Ovary (tissue), 7 donors: ENCODE measurements at regions not wholly inside any gene's neighbourhood (a gene's known extent, or its start where the extent isn't known, plus 50 kb on each side); places are given as distances from the start of the nearest gene placed in this dataset.

Experiments
- DNase-seq, 5 donors: peaks; one replicate each; pipeline ENCODE4 v3.0.0-alpha.2; 2019 to 2020
- H3K27ac ChIP-seq, 2 donors: fragments of 200-600 bp; one replicate each; pipeline versions ENCODE4 v1.5.1 to v1.8.0; 2019 to 2022
- H3K27me3 ChIP-seq: fragments of 200-600 bp; one replicate; pipeline ENCODE4 v1.8.0; 2022
- H3K36me3 ChIP-seq: fragments of 200-600 bp; sonication (generic); one replicate; pipeline ENCODE4 v1.5.1; 2019
- H3K4me1 ChIP-seq: one replicate; pipeline ENCODE4 v1.8.1; 2013; ENCODE audit warnings: mild to moderate bottlenecking, moderate library complexity; ENCODE audit not compliant: insufficient read depth
- H3K4me3 ChIP-seq: fragments of 200-600 bp; sonication (generic); one replicate; pipeline ENCODE4 v1.5.1; 2017
- H3K9me3 ChIP-seq, 2 donors: fragments of 200-600 bp in 1 of 2; sonication (generic) in 1 of 2; one replicate each; pipeline versions ENCODE4 v1.5.1 to v1.8.1; 2013 to 2019; ENCODE audit warnings: mild to moderate bottlenecking in 1 of 2, moderate library complexity in 1 of 2
- CTCF ChIP-seq, 3 donors: fragments of 450-650 bp in 2 of 3; fragments of 200-600 bp in 1 of 3; IDR thresholded peaks; one replicate each; pipeline versions ENCODE4 v1.5.1 to v1.8.0; 2016 to 2022; ENCODE audit warnings: antibody characterized with exemption in 3 of 3, mild to moderate bottlenecking in 1 of 3
- EP300 ChIP-seq: sonication (generic); formaldehyde crosslinking; IDR thresholded peaks from one replicate; pipeline ENCODE4 v1.6.1; 2017; ENCODE audit warnings: antibody characterized with exemption
- POLR2A ChIP-seq: fragments of 450-650 bp; IDR thresholded peaks from one replicate; pipeline ENCODE4 v1.6.1; 2017; ENCODE audit warnings: antibody characterized with exemption, mild to moderate bottlenecking, moderate library complexity
- WGBS, 3 donors: extraction: QIAGEN DNeasy Blood & Tissue Kit in 1 of 3; methylation state at CpG; one replicate each; pipeline versions ENCODE4 v1.1.5 to v1.1.7; 2013 to 2017; 5-methylcytosine and 5-hydroxymethylcytosine counted together
- intact Hi-C, 4 donors: fragments of 100-400 bp; cut with DNase I; formaldehyde crosslinking; loops; one replicate each; pipeline versions ENCODE4 v1.11.0 to v1.15.1; 2022 to 2023
- donor health status: DM: no; HTN: no; CAD: no; lungs with moderate emphysema.
- donor health status: DM: no; HTN: no; CAD: no.
- donor health status: Bipolar disorder and iron deficiency.
- donor health status: DM: no; HTN: no; CAD: no.
- donor health status: DM: yes; HTN: yes; CAD: no.

GRCh38 chr17:27379888-27380533 lies 76.2 kb upstream of the KSR1 start:
- peak; percentile 46 to 72 (median 56) for DNase-seq
- Histone ChIP-seq H3K27me3 (no peaks in the 10 kb centered on the region), H3K36me3 (no peaks in the 10 kb centered on the region), H3K9me3 (no peaks in the 10 kb centered on the region), H3K4me3 (peak overlapping the region; percentile 30), H3K4me1 (peaks cover 7% of the 10 kb centered on the region), H3K27ac (no peak overlapping the region)
- TF ChIP-seq CTCF (IDR thresholded peaks at IDR 0.05) (no peak), EP300 (no peak), POLR2A (no peak)
- intact Hi-C loops, result no loop called here
- 7 to 12% (median 7%) methylated on average over 21 of the region's 21 CpGs for WGBS, 3 donors

GRCh38 chr17:27380551-27380950 lies 75.7 kb upstream of the KSR1 start:
- TF ChIP-seq POLR2A (no peak), CTCF (IDR thresholded peaks at IDR 0.05) (no peak), EP300 (no peak)
- Histone ChIP-seq H3K36me3 (no peaks in the 10 kb centered on the region), H3K4me3 (peak overlapping the region; percentile 30), H3K4me1 (peaks cover 7% of the 10 kb centered on the region), H3K27ac (no peak overlapping the region), H3K9me3 (no peaks in the 10 kb centered on the region), H3K27me3 (no peaks in the 10 kb centered on the region)
- intact Hi-C loops, result no loop called here
- no peak for DNase-seq
- 45 to 61% (median 58%) methylated on average over 10 of the region's 10 CpGs for WGBS, 3 donors

- intact Hi-C loops, result no loop called here
- Histone ChIP-seq H3K4me1 (peaks cover 7% of the 10 kb centered on the region), H3K27me3 (no peaks in the 10 kb centered on the region), H3K36me3 (no peaks in the 10 kb centered on the region), H3K27ac (no peak overlapping the region), H3K9me3 (no peaks in the 10 kb centered on the region), H3K4me3 (no peak overlapping the region)
- DNase-seq, result peak; percentile 31 to 74 (median 50)
- TF ChIP-seq POLR2A (no peak), EP300 (no peak), CTCF (IDR thresholded peaks at IDR 0.05) (peak in 2 of 3 donors; percentile 10 to 20)
- WGBS, 3 donors, result 56 to 59% (median 58%) methylated on average over 22 of the region's 22 CpGs
These were observed 75.2 kb upstream of the KSR1 start for GRCh38 chr17:27381007-27381501.

- no peaks in the 10 kb centered on the region for H3K27me3 ChIP-seq
- H3K27ac ChIP-seq, result no peak overlapping the region
- intact Hi-C loops, result no loop called here
- no peaks in the 10 kb centered on the region for H3K36me3 ChIP-seq
- peaks cover 7% of the 10 kb centered on the region for H3K4me1 ChIP-seq
- TF ChIP-seq CTCF (IDR thresholded peaks at IDR 0.05) (no peak), POLR2A (no peak), EP300 (no peak)
- no peaks in the 10 kb centered on the region for H3K9me3 ChIP-seq
- 80 to 89% (median 85%) methylated on average over 5 of the region's 5 CpGs for WGBS, 3 donors
- no peak for DNase-seq
- H3K4me3 ChIP-seq, result no peak overlapping the region
These were observed 74.2 kb upstream of the KSR1 start for GRCh38 chr17:27382025-27382424.
